Tibial artery (tissue), 4 donors: ENCODE measurements at regions not wholly inside any gene's neighbourhood (a gene's known extent, or its start where the extent isn't known, plus 50 kb on each side); places are given as distances from the start of the nearest gene placed in this dataset.

ENCODE experiments used
- DNase-seq, 2 donors: peaks; one replicate each; pipeline ENCODE4 v3.0.0-alpha.2; 2019
- H3K27ac ChIP-seq, 2 donors: fragments of 200-600 bp; sonication (generic) in 1 of 2; 1 replicate in 1 of 2; 2 replicates in 1 of 2; pipeline ENCODE4 v1.5.1; 2018 to 2019; ENCODE audit warnings: mild to moderate bottlenecking in 1 of 2
- H3K27me3 ChIP-seq, 2 donors: fragments of 200-600 bp; sonication (generic) in 1 of 2; one replicate each; pipeline versions ENCODE4 v1.5.1 to v1.6.0; 2016 to 2019
- H3K36me3 ChIP-seq, 3 donors: fragments of 200-600 bp; sonication (generic) in 2 of 3; one replicate each; pipeline ENCODE4 v1.5.1; 2016 to 2019; ENCODE audit warnings: mild to moderate bottlenecking in 2 of 3
- H3K4me1 ChIP-seq, 4 donors: fragments of 200-600 bp; sonication (generic) in 2 of 4; 1 replicate in 3 of 4; 2 replicates in 1 of 4; pipeline ENCODE4 v1.5.1; 2016 to 2019
- H3K4me3 ChIP-seq, 2 donors: fragments of 200-600 bp; sonication (generic) in 1 of 2; 1 replicate in 1 of 2; 2 replicates in 1 of 2; pipeline ENCODE4 v1.5.1; 2018 to 2019; ENCODE audit warnings: mild to moderate bottlenecking in 2 of 2
- H3K9me3 ChIP-seq, 3 donors: fragments of 200-600 bp; sonication (generic) in 1 of 3; one replicate each; pipeline ENCODE4 v1.5.1; 2016 to 2019
- intact Hi-C: fragments of 100-400 bp; cut with DNase I; formaldehyde crosslinking; loops from one replicate; pipeline ENCODE4 v1.15.0; 2023; ENCODE audit warnings: low total_unique reads
- TF ChIP-seq, protein P1 (sequence below), 2 experiments: fragments of 200-600 bp in 1 of 2; fragments of 450-650 bp in 1 of 2; IDR thresholded peaks; one replicate each; pipeline ENCODE4 v1.5.1; 2017 to 2019; ENCODE audit warnings: antibody characterized with exemption in 2 of 2, mild to moderate bottlenecking in 1 of 2, moderate library complexity in 1 of 2

DNA sequence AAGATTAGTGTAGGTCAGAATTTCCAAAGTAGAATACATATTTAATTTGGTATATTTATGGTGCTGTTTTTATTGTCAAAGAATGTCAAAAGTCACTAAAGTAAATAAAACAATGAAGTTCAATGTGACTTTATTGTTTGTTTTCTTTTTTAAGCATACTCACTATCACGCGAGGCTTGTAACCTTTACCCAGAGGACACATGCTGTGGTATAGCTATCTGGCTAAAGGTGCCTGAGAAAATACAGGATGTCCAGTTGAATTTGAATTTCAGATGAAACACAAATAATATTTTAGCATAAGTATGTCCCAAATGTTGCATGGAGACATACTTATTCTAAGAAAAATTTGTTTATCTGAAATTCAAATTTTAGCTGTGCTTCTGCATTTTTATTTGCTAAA, 103.3 kb upstream of the KLF7 start:
- no peaks in the 10 kb centered on the region for H3K27me3 ChIP-seq
- H3K27ac ChIP-seq = no peak overlapping the region
- DNase-seq = no peak
- no peaks in the 10 kb centered on the region for H3K4me1 ChIP-seq
- no peaks in the 10 kb centered on the region for H3K36me3 ChIP-seq
- H3K4me3 ChIP-seq = no peak overlapping the region
- TF ChIP-seq, protein P1, sequence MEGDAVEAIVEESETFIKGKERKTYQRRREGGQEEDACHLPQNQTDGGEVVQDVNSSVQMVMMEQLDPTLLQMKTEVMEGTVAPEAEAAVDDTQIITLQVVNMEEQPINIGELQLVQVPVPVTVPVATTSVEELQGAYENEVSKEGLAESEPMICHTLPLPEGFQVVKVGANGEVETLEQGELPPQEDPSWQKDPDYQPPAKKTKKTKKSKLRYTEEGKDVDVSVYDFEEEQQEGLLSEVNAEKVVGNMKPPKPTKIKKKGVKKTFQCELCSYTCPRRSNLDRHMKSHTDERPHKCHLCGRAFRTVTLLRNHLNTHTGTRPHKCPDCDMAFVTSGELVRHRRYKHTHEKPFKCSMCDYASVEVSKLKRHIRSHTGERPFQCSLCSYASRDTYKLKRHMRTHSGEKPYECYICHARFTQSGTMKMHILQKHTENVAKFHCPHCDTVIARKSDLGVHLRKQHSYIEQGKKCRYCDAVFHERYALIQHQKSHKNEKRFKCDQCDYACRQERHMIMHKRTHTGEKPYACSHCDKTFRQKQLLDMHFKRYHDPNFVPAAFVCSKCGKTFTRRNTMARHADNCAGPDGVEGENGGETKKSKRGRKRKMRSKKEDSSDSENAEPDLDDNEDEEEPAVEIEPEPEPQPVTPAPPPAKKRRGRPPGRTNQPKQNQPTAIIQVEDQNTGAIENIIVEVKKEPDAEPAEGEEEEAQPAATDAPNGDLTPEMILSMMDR (IDR thresholded peaks at IDR 0.05) = no peak
- intact Hi-C loops = no loop called here
- H3K9me3 ChIP-seq = no peaks in the 10 kb centered on the region

DNA sequence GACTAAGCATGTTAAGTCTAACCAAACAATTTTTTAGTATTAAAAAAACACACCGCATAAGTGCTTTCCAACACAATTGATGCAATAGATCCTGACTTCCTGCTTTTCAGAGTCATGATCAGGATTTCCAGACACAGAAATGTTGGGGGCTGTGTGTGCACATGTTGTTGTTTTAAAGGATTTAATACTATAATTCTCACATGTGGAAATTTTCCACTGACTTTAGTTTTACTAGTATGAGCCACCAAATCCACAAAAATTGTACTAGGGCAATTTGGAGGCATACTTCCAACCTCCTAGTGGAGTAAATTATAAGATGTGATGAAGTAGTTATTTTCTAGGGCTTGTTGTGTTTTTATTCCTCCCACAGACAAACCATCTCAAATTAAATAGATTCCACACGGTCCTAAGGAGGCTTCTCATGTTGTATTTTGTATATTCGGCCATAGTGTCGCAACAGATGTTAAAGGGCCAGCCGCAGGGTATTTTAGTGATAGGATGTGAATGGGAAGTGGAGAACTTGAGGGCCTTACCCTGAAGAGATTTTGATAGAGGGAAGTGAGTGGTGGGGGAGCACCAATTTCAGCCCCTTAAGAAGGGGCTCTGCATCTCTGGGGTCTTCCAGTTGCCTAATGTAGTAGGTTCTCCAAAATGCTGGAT, 108.9 kb upstream of the KLF7 start:
- intact Hi-C loops = no loop called here

DNA sequence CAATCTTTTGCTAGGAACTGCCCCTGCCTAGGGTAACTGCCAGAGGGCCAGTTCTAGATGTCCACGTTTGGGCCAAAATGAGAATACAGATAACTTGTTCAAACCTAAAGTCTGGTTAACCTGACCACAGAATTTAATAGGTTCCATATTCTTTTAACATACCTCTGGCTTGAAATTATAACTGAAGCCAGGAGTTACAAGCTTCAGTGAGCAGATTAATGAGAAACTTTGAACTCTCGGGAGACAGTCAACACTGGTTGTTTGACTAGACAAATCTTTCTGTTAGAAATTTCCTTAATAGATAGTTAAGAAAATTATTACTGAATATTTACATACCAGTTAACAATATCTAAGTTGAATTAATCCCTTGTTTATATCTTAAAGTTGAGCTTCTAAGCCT, 110.0 kb upstream of the KLF7 start:
- H3K36me3 ChIP-seq = no peaks in the 10 kb centered on the region
- intact Hi-C loops = no loop called here
- no peak overlapping the region for H3K4me3 ChIP-seq
- H3K9me3 ChIP-seq = no peaks in the 10 kb centered on the region
- no peak for DNase-seq
- H3K4me1 ChIP-seq = no peaks in the 10 kb centered on the region
- H3K27ac ChIP-seq = no peak overlapping the region
- TF ChIP-seq, protein P1 (IDR thresholded peaks at IDR 0.05) = no peak
- H3K27me3 ChIP-seq = no peaks in the 10 kb centered on the region

More for the DNA sequence above, 108.9 kb upstream of the KLF7 start:
- Histone ChIP-seq H3K4me1 (no peaks in the 10 kb centered on the region), H3K27me3 (no peaks in the 10 kb centered on the region), H3K27ac (no peak overlapping the region), H3K36me3 (no peaks in the 10 kb centered on the region), H3K9me3 (no peaks in the 10 kb centered on the region), H3K4me3 (no peak overlapping the region)
- no peak for DNase-seq
- TF ChIP-seq, protein P1 (IDR thresholded peaks at IDR 0.05) = no peak

DNA sequence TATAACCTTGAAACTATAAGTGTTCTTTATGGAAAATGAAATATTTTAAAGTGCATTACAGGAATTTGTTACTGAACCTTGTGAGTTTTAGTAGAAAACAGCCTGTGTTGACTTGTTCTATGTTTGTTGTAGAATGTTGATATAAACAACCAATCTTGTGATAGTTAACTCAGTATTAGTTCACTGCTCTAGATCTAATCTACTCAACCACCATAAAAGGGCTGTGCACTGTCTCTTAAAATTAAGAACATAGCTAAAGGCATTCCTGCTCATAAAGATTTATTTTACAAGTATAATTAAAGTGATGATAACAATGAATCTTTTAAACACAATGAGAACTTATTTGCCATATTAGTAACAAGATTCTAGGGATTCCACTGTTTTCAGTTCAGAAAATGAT, 110.5 kb upstream of the KLF7 start:
- Histone ChIP-seq H3K4me1 (no peaks in the 10 kb centered on the region), H3K27me3 (no peaks in the 10 kb centered on the region), H3K27ac (no peak overlapping the region), H3K4me3 (no peak overlapping the region), H3K9me3 (no peaks in the 10 kb centered on the region), H3K36me3 (no peaks in the 10 kb centered on the region)
- DNase-seq = no peak
- TF ChIP-seq, protein P1 (IDR thresholded peaks at IDR 0.05) = no peak
- intact Hi-C loops = no loop called here

DNA sequence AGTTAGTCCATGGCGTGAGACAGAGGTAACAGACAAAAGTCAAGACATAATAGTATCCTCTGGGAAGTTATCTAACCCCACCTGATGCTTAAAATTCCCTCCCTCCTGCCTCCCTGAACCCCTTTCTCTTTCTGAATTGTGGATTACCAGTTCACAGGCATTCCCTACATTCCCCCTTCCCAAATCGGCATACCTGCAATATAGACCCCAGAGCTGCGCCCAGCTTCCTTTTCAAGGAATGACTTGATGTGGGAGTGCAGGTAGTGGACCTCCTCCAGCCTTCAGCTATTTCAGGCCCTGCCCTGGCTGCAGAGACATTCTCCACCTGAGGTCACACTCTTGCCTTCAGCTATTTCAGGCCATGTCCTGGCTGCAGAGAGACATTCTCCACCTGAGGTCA, 111.1 kb upstream of the KLF7 start:
- TF ChIP-seq, protein P1 (IDR thresholded peaks at IDR 0.05) = no peak
- H3K36me3 ChIP-seq = no peaks in the 10 kb centered on the region
- DNase-seq = no peak
- H3K27ac ChIP-seq = no peak overlapping the region
- no peaks in the 10 kb centered on the region for H3K27me3 ChIP-seq
- no peak overlapping the region for H3K4me3 ChIP-seq
- no peaks in the 10 kb centered on the region for H3K4me1 ChIP-seq
- no peaks in the 10 kb centered on the region for H3K9me3 ChIP-seq
- intact Hi-C loops = no loop called here

DNA sequence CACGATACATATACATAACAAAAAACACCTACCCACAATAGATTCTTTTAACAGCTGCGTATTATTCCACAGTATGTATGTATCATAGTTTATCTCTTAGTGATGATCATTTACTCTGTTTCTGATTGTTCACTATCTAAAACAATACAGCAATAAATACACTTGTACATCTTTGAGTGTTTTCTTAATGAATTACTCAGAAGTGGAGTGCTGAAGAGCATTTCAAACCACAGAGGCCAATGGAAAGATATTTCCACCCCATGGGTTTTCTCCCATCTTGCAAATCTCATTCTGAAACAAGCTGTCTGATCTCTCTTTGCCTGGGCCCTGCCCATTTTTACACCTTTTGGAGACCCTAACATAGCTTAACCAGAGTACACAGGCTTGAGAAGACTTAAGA, 113.8 kb upstream of the KLF7 start:
- H3K4me3 ChIP-seq = no peak overlapping the region
- TF ChIP-seq, protein P1 (IDR thresholded peaks at IDR 0.05) = no peak
- no peak for DNase-seq
- no peaks in the 10 kb centered on the region for H3K9me3 ChIP-seq
- H3K27ac ChIP-seq = no peak overlapping the region
- no peaks in the 10 kb centered on the region for H3K27me3 ChIP-seq
- peaks cover 0 to 10% (median 3%) of the 10 kb centered on the region in 4 donors for H3K4me1 ChIP-seq
- intact Hi-C loops = no loop called here
- no peaks in the 10 kb centered on the region for H3K36me3 ChIP-seq
